ENCODE measurements at regions not wholly inside any gene's neighbourhood (a gene's known extent, or its start where the extent isn't known, plus 50 kb on each side); places are given as distances from the start of the nearest gene placed in this dataset.

DNA sequence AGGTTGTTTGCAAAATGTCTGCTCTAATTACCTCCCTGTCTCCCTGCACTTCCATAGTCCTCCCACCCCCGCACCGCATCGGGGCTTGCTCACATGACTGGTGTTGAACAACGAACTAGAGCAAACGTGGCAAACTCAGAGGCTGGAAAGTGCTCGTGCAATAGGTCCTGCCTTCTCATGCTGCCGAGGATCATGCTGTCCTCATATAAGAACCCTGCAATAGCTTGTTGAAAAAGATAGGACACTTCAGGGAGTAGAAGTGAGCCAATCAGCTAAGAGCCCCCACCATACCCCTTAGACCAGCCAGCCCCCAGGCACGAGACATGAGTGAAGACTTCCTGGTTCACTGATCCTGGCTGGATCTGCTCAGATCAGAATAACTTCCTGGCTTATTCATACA is 219.2 kb downstream of the C6orf118 start:
- no peak for DNase-seq (ENCODE audit: low read depth in 1 of 2, low spot score in 1 of 2)

DNA sequence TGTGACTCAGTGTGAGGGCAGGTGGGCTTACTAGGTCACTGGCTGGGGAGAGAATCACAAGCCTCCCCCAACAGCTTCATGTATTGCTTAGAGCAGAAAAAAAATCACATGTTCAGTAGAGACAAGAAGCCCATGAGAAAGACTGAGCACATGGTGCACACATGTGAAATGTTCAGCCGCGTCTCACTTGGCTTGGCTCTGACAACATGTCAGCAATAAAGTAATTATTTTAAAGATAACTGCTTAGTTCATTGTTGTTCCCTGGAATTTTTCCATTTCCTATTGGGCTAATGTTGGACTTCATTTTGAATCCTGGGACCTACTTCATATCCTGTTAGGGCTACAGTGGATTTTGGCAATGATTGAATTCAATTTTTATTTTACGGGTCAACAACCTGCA is 222.6 kb downstream of the C6orf118 start:
- no peak for DNase-seq (ENCODE audit: low read depth in 1 of 2, low spot score in 1 of 2)

DNA sequence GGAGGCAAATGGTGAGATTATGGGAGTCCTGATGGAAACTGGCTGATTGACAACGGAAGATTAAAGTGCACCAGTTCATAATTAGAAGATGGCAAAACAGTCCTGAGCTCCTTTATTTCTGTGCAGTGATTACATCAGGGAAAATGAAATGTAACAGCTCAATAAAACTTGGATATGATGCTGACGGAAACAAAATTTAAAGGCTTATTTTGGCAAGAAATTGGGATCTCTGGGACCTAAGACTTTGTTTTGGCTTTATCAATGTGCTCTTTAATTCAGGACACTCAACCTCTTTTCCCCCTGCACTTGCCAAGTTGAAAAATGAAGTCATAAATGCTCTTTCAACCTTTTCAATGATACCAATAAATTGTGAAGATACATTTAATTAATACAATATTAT is 226.8 kb downstream of the C6orf118 start:
- no peak for DNase-seq (ENCODE audit: low read depth in 1 of 2, low spot score in 1 of 2)

DNA sequence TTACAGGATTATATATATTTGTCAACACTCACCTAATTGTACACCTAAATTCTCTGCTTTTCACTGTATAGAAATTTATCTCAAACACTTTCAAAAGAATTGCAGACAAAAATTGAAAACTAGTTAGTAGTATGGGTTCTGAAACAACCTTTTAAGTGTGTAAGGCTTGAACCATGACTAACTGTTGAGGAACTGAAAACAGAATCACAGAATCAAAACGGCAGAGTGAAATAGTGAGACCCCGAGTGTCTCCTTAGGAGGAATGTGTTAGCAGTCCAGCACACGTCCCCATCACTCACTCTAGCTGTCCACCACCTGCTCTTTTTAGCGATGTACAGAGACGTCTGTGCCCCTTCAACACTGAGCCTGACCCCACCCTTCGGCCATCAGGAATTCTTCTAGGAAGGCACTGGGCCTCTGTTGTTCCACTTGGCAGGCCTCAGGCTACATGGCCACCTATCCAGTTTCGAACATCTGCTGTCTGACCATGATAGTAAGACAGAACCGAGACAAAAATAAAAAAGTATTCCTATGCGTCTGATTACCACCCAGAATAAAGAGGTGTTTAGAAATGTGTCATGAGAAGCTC is 227.4 kb downstream of the C6orf118 start:
- DNase-seq (ENCODE audit: low read depth in 1 of 2, low spot score in 1 of 2) = no peak

DNA sequence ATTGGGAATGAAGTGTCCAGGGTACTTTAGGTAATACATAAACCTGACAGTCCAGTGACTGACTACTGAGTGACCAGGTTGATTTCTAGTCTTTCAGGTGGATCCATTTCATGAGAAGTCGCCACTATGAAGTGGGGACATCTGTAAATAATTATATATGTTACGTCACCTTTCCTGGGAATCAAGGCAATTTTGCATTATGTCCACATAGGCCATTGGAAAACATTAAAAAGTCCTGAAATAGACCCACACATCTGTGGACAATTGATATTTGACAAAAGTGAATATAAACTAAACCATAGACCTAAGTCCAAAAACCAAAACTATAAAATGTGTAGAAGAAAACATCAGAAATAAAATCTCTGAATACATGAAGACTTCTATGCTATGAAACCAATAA is 231.5 kb downstream of the C6orf118 start:
- no peak for DNase-seq (ENCODE audit: low read depth in 1 of 2, low spot score in 1 of 2)

DNA sequence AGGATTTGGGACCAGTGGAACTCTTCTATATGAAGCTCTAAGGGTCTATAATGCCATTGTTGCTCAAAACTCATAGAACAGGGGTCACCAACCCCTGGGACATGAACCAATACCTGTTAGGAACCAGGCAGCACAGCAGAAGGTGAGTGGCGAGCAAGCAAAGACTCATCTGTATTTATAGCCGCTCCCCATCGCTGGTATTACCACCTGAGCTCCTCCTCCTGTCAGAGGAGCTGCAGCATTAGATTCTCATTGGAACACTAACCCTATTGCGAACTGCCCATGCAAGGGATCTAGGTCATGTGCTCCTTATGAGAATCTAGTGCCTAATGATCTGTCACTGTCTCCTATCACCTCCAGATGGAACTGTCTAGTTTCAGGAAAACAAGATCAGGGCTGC is 237.5 kb downstream of the C6orf118 start:
- DNase-seq (ENCODE audit: low read depth in 1 of 2, low spot score in 1 of 2) = no peak

DNA sequence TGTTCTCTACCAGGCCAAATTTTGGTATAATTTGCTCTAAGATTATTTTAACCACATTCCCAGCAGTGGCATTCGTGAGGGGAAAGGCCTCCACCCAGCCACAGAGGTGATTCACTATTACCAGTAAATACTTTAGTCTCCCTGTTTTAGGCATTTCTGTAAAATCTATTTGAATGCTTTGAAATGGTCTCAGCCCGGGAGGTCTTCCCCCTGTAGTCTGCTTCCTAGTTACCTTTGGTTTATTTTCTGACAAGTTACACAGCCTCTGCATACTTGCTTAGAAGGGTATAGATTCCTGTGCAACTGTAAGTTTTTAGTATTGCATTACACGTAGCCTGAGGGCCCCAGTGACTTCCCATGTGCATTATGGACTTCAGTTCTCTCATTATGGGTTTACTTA is 248.7 kb downstream of the C6orf118 start:
- DNase-seq (ENCODE audit: low read depth in 1 of 2, low spot score in 1 of 2) = no peak

DNA sequence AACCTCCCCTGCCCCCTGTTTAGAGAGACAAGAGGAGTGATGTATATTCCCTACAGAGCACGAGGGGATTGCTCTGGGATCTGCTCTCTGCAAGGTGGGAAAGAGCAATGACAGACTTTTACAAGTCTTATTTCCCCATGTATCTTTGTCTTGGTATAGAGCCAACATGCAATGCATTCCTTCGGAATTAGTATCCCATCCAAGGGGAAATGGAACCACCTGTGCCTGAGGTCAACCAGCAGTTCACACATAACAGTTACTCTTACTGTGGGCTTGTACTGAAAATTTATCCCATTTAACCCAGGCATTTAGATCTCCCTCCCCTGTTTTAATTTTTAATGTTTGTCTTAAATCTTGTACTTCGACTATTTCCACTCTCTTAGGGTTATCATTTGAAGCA is 250.4 kb downstream of the C6orf118 start:
- DNase-seq (ENCODE audit: low read depth in 1 of 2, low spot score in 1 of 2) = no peak

DNA sequence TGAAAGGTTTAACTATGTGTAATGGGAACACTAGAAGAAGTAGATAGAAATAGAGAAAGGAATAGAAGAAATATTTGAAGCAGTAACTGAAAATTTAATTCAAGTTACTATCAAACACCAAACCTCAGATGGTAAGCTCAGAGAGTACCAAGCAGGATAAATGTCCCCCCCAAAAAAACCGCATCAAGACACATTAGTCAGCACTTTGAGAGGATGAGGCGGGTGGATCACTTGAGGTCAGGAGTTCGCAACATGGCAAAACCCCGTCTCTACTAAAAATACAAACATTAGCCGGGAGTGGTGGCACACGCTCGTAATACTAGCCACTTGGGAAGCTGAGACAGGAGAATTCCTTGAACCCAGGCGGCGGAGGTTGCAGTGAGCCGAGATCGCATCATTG is 253.1 kb downstream of the C6orf118 start:
- no peak for DNase-seq (ENCODE audit: low read depth in 1 of 2, low spot score in 1 of 2)

DNA sequence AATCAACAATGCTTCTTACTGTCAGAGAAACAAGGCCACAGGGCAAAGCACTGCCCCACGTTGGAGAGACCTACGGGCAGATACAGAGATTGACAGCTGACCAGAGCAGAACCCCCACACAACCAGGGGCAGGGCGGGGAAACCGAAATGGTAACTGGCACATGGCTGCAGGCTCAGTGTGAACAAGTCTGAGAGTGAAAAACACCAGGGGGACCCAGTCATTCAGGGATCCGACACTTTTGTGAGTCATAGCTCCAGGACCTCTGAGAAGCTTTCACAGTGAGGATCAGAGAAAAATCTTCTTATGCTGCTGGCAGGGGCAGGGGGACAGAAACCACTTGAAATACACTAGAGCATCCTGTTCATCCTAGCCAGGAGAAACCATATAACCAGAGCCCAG is 254.2 kb downstream of the C6orf118 start:
- no peak for DNase-seq (ENCODE audit: low read depth in 1 of 2, low spot score in 1 of 2)

DNA sequence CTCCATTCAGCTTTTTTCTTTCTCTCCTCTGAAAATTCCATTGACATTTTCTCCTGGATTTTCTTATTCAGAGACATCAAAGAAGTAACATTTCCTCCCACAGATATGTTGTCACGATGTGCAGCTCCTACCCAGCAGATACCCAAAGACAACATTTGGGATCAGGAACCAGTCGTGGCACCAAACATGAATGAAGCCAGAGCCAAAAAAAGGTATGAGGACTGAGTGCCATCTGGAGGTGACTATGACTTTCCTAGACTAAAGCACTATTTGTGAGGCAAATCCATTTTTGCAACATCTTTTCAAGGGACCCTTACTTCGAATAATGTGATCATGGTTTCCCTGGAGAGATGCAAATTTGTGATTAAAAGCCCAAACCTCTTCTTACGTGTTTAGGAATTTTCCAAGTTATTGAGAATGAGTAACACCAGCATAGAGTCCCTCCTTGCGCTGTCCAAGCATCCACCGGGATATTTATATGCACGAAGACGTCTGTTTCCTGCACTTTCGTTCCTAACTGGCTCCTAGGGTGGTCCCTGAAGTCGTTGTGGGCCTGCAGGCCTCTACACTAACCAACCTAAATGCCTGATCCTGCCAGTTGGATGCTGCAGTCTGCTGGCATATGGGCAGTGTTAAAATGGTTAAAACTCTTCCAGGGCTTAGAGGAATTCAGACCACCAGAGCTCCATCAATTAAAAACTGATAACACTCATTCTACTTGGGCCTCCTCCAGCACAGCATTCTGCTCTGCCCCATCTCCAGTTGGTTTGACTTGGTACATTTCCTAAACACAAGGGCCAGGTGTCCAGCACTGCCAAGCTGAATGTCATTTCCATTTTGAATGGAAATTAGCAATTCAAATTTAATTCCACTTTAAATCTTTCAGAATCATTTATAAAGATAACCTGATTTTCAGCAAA is 256.6 kb downstream of the C6orf118 start:
- no peak for DNase-seq (ENCODE audit: low read depth in 1 of 2, low spot score in 1 of 2)

DNA sequence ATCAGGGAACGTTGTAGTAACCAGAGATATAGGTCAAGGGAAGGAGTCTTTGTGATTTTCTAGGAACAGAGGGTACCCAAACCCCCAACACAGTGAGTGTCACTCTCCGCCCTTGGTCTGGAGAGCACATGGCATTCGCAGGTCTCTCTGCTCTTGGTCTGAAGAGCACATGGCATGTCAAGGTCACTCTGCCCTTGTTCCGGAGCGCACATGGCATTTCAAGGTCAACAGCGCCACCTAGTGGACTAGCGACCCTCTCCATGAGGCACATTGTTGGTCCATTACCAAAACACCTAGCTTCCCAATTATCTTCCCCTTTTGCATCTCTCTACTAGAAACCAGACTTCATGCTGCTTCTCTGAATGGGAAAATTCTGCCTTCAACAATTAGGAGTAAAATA is 260.0 kb downstream of the C6orf118 start:
- DNase-seq (ENCODE audit: low read depth in 1 of 2, low spot score in 1 of 2) = no peak

DNA sequence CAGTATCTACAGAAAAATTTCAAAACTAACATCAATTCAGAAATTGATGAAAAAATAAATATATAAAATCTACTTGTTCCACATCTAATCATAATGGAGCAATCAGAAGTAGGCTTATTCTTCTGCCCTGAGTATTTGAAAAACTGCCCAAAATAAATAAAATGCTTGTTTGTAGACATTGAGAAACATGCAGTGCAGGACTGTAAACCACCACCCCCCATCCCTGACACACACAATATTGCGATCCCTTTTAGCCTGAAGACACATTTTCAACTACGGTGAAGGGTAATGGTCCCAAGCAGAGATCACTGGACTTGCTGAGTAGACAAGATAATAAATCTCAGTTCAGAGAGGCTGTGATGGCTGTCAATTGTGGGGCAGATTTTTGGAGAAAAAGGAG is 261.5 kb downstream of the C6orf118 start:
- no peak for DNase-seq (ENCODE audit: low read depth in 1 of 2, low spot score in 1 of 2)

DNA sequence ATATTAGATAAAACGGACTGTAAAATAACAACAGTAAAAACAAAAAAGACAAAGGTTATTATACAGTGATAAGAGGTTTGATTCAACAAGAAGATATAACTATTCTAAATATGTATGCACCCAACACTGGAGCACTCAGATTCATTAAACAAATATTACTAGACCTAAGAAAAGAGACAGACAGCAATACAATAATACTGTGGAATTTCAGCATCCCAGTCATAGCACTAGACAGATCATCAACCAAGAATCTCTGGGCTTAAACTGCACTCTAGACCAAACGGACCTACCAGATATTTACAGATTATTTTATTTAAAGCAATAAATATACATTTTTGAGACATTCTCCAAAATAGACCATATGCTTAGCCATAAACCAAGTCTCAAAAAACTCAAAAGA is 263.8 kb downstream of the C6orf118 start:
- DNase-seq (ENCODE audit: low read depth in 1 of 2, low spot score in 1 of 2) = no peak

DNA sequence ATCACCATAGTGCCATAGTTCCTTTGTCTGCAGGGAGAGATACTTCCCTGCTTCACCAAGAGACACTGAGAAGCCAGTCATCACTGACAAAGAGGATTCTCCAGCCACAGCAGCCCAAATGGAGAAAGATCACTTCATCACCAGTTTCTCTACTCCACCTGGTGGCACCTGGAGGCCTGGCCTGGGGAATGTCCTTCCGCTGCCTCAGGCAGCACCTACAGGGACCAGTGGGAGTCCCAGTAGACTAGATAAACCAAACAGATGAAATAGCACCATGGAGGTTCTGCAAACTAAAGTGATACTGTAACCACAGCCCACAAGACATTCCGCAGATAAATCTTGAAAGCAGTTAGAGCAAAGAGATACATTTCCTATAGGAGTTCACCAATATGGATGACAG is 266.5 kb downstream of the C6orf118 start:
- DNase-seq (ENCODE audit: low read depth in 1 of 2, low spot score in 1 of 2) = no peak

DNA sequence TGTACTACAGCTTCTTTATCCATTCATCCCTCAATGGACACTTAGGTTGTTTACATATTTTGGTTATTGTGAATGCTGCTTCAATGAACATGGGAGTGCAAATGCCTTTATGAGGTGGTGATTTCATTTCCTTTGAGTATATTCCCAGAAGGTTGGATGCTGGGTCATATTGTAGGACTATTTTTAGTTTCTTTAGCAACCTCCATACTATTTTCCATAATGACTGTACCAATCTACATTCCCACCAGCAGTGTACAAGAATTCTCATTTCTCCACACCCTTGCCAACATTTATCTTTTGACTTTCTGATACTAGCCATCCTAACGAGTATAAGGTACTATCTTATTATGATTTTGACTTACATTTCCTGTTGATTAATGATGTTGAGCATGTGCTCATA is 269.0 kb downstream of the C6orf118 start:
- no peak for DNase-seq (ENCODE audit: low read depth in 1 of 2, low spot score in 1 of 2)

DNA sequence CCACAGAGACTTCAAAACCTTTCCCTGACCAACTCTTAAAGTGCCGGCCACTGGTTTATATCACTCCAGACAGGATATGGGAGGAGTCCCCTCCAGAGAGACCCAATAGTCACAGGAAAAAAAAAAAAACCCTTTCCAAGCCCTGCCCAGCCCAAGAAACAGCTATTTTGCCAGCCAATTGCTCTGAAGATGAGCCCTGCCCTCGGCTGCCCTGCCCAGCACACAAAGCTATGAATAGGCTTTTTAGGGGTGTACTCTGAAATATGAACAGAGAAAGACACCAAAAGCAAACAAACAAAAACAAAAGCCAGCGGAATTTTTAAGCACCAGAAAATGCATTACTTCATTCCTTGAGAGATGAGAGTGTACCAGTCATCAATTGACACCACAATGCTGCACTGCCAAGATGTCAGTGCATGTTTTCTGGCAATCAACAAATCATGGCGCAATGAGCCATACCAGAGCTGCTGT is 275.1 kb downstream of the C6orf118 start:
- no peak for DNase-seq (ENCODE audit: low read depth in 1 of 2, low spot score in 1 of 2)

DNA sequence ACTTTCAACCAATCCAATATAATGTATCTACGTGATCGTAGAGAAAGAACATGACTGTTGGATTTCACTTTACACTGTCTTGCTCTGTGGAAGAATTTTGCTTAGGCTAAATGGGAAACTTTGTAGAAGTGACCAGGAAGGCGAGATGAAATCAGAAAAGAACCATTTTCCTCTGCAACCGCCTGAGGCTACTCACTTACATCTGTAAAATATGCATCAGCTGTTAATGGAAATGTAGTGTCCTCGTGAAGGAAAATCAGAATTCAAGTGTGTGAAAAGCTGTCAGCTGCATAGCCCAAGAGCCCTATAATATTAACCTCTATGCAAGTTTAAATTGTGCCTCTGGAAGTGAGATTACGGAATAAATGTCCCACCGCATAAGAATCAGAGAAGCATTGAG is 277.9 kb downstream of the C6orf118 start:
- DNase-seq (ENCODE audit: low read depth in 1 of 2, low spot score in 1 of 2) = no peak

DNA sequence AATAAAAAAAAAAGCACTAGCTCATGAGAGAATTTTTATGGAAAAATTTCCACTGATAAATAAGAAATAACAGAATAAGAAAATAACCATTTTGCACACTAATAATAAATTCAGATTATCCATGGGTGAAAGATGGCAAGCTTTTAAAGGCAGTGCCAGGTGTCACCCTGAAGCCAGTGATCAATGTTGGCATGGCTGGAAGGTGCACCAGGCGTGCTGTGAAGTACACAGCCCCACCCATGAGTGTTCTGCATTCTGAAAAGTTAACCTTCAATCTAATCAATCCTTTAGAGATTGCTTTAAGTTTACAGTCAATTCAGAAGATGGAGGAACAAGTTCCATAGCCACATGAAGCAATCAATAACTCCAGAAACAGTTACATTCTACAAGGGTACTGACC is 284.4 kb downstream of the C6orf118 start:
- no peak for DNase-seq (ENCODE audit: low read depth in 1 of 2, low spot score in 1 of 2)

DNA sequence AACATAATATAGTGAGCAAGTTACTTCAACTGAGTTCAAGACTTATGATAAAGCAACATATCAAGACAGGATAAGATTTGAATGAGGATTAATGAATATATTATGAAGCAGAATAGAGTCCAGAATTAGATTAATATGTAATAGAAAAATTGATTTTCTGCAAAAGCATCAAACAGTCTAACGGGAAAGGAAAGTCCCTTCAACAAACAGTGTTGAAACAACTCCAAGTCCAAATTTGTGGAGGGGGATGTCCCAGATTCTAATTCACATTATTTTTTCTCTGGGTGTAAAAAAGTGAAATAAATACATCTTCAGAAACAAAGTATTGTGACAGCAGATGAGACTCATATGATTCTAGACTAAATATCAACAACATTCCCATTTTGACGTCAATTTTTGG is 289.7 kb downstream of the C6orf118 start:
- no peak for DNase-seq (ENCODE audit: low read depth in 1 of 2, low spot score in 1 of 2)

DNA sequence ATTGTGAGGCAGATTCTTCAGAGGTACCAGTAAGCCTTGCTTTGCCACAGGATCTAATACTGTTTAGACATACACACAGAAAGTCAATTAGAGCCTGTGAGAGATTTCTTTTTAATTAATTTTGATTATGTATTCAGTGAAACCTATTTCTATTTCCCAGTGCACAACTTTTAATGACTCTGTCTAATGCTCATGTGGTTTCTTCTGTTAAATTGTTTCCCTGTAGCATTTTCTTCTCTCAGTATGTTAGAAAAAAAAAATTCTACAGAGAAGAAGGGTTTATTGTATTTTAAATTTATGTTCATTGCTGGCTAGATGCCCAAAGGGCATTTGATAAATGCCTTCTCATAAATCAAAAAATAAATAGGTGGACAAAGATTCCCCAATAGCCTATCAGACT is 293.7 kb downstream of the C6orf118 start:
- DNase-seq (ENCODE audit: low read depth in 1 of 2, low spot score in 1 of 2) = no peak

DNA sequence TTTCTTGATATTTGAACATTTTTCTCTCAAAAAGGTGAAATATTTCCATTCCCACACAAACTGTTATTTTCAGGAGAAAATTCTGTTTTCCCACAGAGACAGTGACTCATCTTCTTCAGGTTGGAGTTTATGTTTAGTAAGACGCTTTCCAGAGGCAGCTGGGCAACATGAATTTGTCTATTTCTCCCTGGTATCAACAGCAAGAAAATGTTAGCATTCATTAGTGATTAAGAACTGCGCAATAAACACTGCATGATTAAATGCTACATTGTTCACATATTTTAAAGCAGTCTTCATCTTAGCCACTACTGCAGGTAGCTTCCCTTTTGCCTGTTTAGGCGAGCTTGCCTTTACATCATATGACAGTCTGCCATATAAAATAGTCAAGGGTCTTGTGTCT is 295.7 kb downstream of the C6orf118 start:
- DNase-seq (ENCODE audit: low read depth in 1 of 2, low spot score in 1 of 2) = no peak

DNA sequence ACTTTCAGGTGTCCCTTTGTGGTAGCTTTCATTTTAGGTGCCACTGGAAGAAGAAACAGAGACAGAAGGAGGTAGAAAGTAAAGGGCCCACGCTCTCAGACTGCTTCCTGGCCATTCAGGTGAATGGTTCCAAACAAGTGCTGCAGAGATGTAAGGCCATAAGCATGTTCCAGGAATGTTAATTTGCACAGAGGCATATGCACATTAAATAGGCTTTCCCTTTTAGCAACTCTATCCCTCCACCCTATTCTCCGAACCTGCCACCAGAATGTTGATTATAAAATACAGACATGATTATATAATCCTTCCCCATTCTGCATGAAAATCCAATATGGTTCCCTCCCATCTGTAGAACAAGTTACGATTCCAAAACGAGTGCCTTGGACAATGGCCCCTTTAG is 297.2 kb downstream of the C6orf118 start:
- no peak for DNase-seq (ENCODE audit: low read depth in 1 of 2, low spot score in 1 of 2)

Measured in activated CD4-positive, alpha-beta T cell treated with anti-CD3 and anti-CD28 coated beads, Interleukin-2, amount 50 U/mL, for 24 hours (primary cell).